ENCODE measurements at regions not wholly inside any gene's neighbourhood (a gene's known extent, or its start where the extent isn't known, plus 50 kb on each side); places are given as distances from the start of the nearest gene placed in this dataset.

DNA sequence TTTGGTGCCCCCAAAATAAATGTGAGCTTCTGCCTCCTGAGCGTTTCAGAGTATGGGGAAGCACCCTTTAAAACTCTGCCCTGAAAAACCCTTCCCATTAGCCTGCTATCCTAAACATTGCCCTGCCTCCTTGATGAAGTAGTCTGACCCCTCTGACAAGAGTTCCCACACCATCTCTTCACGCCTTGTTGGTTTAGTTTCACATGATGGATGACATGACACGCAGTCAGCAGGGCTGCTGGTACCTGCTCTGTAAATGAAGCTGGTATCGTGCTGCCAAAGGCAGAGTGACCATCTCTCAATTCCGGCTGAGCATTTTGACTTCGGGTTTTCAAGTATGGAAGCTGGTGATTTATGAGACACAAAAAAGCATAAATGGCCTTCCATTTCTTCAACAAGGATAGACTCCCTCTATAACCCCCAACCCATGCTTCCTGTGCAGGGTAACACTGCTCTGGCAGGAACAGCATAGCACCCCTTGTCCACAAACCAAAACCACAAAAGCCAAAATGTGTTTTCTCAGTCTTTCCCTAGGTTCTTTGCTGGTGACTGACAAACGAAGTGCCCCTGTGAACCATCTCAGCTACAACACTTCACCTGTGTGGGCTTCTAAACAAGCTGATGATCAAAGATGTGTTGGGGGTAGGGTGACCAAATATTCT, 444.6 kb downstream of the NUF2 start:
- Histone ChIP-seq H3K27me3 (no peaks in the 10 kb centered on the region), H3K36me3 (no peaks in the 10 kb centered on the region), H3K4me1 (no peaks in the 10 kb centered on the region), H3K9me3 (peaks cover 0 to 4% (median 0%) of the 10 kb centered on the region in 4 donors), H3K27ac (replicated peaks in 1 of 4) (no peak overlapping the region), H3K4me3 (no peak overlapping the region)
- DNase-seq (ENCODE audit: extremely low spot score): no peak
- intact Hi-C loops (cut with DNase I): no loop called here
- WGBS: 50% methylated on average over 7 of the region's 7 CpGs
- no peak for TF ChIP-seq POLR2AphosphoS5 (IDR thresholded peaks at IDR 0.05)
- no peak for TF ChIP-seq EP300 (IDR thresholded peaks at IDR 0.05)
- TF ChIP-seq, protein P1, sequence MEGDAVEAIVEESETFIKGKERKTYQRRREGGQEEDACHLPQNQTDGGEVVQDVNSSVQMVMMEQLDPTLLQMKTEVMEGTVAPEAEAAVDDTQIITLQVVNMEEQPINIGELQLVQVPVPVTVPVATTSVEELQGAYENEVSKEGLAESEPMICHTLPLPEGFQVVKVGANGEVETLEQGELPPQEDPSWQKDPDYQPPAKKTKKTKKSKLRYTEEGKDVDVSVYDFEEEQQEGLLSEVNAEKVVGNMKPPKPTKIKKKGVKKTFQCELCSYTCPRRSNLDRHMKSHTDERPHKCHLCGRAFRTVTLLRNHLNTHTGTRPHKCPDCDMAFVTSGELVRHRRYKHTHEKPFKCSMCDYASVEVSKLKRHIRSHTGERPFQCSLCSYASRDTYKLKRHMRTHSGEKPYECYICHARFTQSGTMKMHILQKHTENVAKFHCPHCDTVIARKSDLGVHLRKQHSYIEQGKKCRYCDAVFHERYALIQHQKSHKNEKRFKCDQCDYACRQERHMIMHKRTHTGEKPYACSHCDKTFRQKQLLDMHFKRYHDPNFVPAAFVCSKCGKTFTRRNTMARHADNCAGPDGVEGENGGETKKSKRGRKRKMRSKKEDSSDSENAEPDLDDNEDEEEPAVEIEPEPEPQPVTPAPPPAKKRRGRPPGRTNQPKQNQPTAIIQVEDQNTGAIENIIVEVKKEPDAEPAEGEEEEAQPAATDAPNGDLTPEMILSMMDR (IDR thresholded peaks at IDR 0.05): no peak

DNA sequence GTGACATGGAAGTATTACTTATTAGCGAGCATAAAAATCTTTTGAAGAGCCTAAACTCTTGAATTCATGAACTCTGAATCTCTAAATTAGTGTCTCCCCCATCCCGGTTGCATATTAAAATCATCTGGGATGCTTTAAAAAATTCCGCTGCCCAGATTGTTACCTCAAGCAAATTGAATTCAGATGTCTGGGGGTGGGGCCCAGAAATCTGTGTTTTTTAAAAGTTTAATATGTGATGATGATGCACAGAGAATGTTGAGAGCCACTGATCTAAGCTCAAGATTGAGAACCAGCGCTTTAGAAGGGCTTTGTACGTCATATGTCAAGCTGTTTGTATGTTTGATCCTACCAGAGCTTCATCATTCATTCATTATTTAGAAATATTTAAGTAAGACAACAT, 446.8 kb downstream of the NUF2 start:
- TF ChIP-seq POLR2AphosphoS5 (IDR thresholded peaks at IDR 0.05) (no peak), POLR2A (IDR thresholded peaks at IDR 0.05; ENCODE audit: low read depth) (no peak), EP300 (IDR thresholded peaks at IDR 0.05) (no peak)
- TF ChIP-seq, protein P1 (IDR thresholded peaks at IDR 0.05): no peak
- H3K4me3 ChIP-seq: no peak overlapping the region
- no peaks in the 10 kb centered on the region for H3K9me3 ChIP-seq
- WGBS: 89% methylated on average over 5 of the region's 5 CpGs
- H3K36me3 ChIP-seq: no peaks in the 10 kb centered on the region
- DNase-seq (ENCODE audit: extremely low spot score): no peak
- no peaks in the 10 kb centered on the region for H3K27me3 ChIP-seq
- H3K27ac ChIP-seq (replicated peaks in 1 of 4): no peak overlapping the region
- intact Hi-C loops (cut with DNase I): no loop called here
- no peaks in the 10 kb centered on the region for H3K4me1 ChIP-seq

DNA sequence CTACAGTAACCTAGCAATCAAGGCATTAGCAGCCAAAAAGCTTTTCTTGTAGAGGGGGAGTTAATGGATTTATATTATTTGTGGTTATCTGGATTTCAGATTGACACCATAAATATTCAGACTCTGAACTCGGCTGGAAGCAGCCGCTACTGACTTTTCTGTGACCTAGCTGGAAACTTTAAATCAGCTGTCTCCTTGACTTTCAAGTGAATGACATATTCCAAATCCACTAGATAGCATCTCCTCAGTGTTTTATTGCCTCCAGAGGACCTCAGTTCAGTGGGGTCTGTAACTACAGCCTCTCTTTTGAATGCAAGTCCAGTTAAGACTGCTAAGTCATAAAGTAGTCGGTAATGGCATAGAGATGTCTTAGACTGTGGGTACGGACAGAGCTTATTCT, 448.5 kb downstream of the NUF2 start:
- Histone ChIP-seq H3K9me3 (no peaks in the 10 kb centered on the region), H3K36me3 (no peaks in the 10 kb centered on the region), H3K27me3 (no peaks in the 10 kb centered on the region), H3K27ac (replicated peaks in 1 of 4) (no peak overlapping the region), H3K4me3 (no peak overlapping the region), H3K4me1 (no peaks in the 10 kb centered on the region)
- intact Hi-C loops (cut with DNase I): no loop called here
- no peak for TF ChIP-seq POLR2AphosphoS5 (IDR thresholded peaks at IDR 0.05)
- no peak for TF ChIP-seq POLR2A (IDR thresholded peaks at IDR 0.05; ENCODE audit: low read depth)
- no peak for TF ChIP-seq EP300 (IDR thresholded peaks at IDR 0.05)
- TF ChIP-seq, protein P1 (IDR thresholded peaks at IDR 0.05): no peak
- 71% methylated on average over 4 of the region's 4 CpGs for WGBS
- no peak for DNase-seq (ENCODE audit: extremely low spot score)

DNA sequence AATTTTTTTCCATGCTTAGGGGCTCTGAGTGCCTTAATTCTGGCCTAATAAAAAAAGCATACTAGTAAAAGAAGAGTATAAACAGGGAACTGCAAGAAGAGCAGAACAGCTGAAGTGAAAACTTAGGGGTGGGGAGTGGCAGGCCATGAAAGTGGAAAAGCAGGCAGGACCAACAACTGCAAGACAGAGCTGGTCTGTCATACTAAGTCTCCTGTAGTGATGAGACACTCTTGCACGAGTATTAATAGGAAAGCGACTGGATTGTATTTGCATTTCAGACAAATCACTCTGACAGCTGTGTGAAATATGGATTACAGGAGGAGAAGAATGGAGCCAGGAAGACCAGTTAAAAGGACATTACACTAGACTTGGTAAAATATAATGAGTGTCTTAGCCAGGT, 449.9 kb downstream of the NUF2 start:
- H3K9me3 ChIP-seq: no peaks in the 10 kb centered on the region
- WGBS: 48% methylated on average over 2 of the region's 2 CpGs
- no peak overlapping the region for H3K27ac ChIP-seq (replicated peaks in 1 of 4)
- no peaks in the 10 kb centered on the region for H3K27me3 ChIP-seq
- TF ChIP-seq, protein P1 (IDR thresholded peaks at IDR 0.05): no peak
- no peak for TF ChIP-seq EP300 (IDR thresholded peaks at IDR 0.05)
- no peak for TF ChIP-seq POLR2A (IDR thresholded peaks at IDR 0.05; ENCODE audit: low read depth)
- TF ChIP-seq POLR2AphosphoS5 (IDR thresholded peaks at IDR 0.05): no peak
- no peak for DNase-seq (ENCODE audit: extremely low spot score)
- H3K36me3 ChIP-seq: no peaks in the 10 kb centered on the region
- intact Hi-C loops (cut with DNase I): no loop called here
- H3K4me3 ChIP-seq: no peak overlapping the region
- H3K4me1 ChIP-seq: no peaks in the 10 kb centered on the region

DNA sequence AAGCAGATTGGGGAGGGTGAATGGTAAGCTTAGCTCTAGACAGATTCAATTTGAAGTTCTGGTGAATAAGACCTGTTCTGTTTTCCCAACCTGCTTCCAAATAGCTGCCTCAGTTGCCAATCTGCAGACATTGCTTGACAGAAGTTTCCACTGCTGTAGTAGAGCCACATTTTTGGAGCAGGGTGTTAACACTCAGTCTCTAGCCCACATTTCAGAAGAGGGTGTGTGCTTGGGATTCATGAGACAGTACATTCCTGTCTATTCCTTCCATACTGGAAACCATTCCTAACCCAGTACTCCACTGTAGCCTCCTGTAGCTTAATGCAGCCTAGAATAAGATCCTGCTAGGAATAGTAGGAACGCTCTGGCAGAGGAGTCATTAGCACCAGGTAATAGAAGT, 450.5 kb downstream of the NUF2 start:
- WGBS: 100% methylated on average over 1 of the region's 1 CpG
- DNase-seq (ENCODE audit: extremely low spot score): no peak

More for the DNA sequence above, 450.5 kb downstream of the NUF2 start:
- no peaks in the 10 kb centered on the region for H3K27me3 ChIP-seq
- intact Hi-C loops (cut with DNase I): no loop called here
- H3K36me3 ChIP-seq: no peaks in the 10 kb centered on the region
- H3K4me3 ChIP-seq: no peak overlapping the region
- H3K4me1 ChIP-seq: no peaks in the 10 kb centered on the region
- no peaks in the 10 kb centered on the region for H3K9me3 ChIP-seq
- no peak overlapping the region for H3K27ac ChIP-seq (replicated peaks in 1 of 4)
- TF ChIP-seq POLR2A (IDR thresholded peaks at IDR 0.05; ENCODE audit: low read depth): no peak
- TF ChIP-seq POLR2AphosphoS5 (IDR thresholded peaks at IDR 0.05): no peak
- TF ChIP-seq, protein P1 (IDR thresholded peaks at IDR 0.05): no peak
- no peak for TF ChIP-seq EP300 (IDR thresholded peaks at IDR 0.05)
